22Rv1 (cell line): ENCODE measurements at regions not wholly inside any gene's neighbourhood (a gene's known extent, or its start where the extent isn't known, plus 50 kb on each side); places are given as distances from the start of the nearest gene placed in this dataset.

Experiments
- CTCF ChIP-seq: fragments of 450-650 bp; IDR thresholded peaks from 2 replicates; pipeline ENCODE4 v1.5.1; 2017; ENCODE audit warnings: mild to moderate bottlenecking
- ZFX ChIP-seq: fragments of 450-650 bp; IDR thresholded peaks from 2 replicates; pipeline ENCODE4 v1.6.1; 2017; ENCODE audit warnings: antibody characterized with exemption, borderline replicate concordance

- TF ChIP-seq CTCF (no peak), ZFX (no peak)
Measured at GRCh38 chr3:182692021-182692420, 101.3 kb upstream of the ATP11B start.
